B cell (primary cell): ENCODE measurements at regions not wholly inside any gene's neighbourhood (a gene's known extent, or its start where the extent isn't known, plus 50 kb on each side); places are given as distances from the start of the nearest gene placed in this dataset.

Experiments used
- ATAC-seq: fragments of 200-7000 bp; cut with Tn5 transposase; one replicate; pipeline ENCODE4 v1.10.0; 2021; ENCODE audit warnings: low read depth, mild to moderate bottlenecking, moderate number of reproducible peaks, moderate library complexity
- CTCF ChIA-PET: fragments of 350-600 bp; sonication (Branson Sonifier 250); formaldehyde crosslinking; loops from one replicate; lab custom pipeline; 2021; ENCODE audit warnings: antibody characterized with exemption, inconsistent platforms; lab: Charles Lee
- POLR2A ChIA-PET: fragments of 350-600 bp; sonication (Branson Sonifier 250); formaldehyde crosslinking; loops from one replicate; lab custom pipeline; 2021; ENCODE audit warnings: antibody characterized with exemption; lab: Charles Lee
- DNase-seq: peaks from one replicate; pipeline ENCODE4 v3.0.0; 2013
- H2AFZ ChIP-seq: 2 replicates; pipeline ENCODE4 v1.6.1; 2012; ENCODE audit warnings: mild to moderate bottlenecking, low read depth, low read length; ENCODE audit not compliant: insufficient read depth, poor library complexity, severe bottlenecking
- H3K27ac ChIP-seq, 2 donors: 1 replicate in 1 of 2; 2 replicates in 1 of 2; pipeline ENCODE4 v1.5.1; 2012 to 2013; ENCODE audit warnings: low read length in 2 of 2, mild to moderate bottlenecking in 2 of 2, moderate library complexity in 1 of 2
- H3K27me3 ChIP-seq, 4 experiments: fragments of 200-600 bp in 1 of 4; sonication (generic) in 1 of 4; replicated peaks in 1 of 4; 1 replicate in 2 of 4; 2 replicates in 2 of 4; pipeline versions ENCODE4 v1.6.1 to v1.7.0; 2013 to 2016; ENCODE audit warnings: low read length in 3 of 4, mild to moderate bottlenecking in 2 of 4, mixed read lengths in 1 of 4, moderate library complexity in 1 of 4; ENCODE audit not compliant: insufficient read depth in 4 of 4, control insufficient read depth in 3 of 4; ENCODE audit errors: control extremely low read depth in 1 of 4
- H3K36me3 ChIP-seq, 2 experiments: replicated peaks in 1 of 2; 1 replicate in 1 of 2; 2 replicates in 1 of 2; pipeline versions ENCODE4 v1.6.1 to v1.7.1; 2013; ENCODE audit warnings: low read length in 1 of 2; ENCODE audit not compliant: insufficient read depth in 2 of 2, control insufficient read depth in 1 of 2; ENCODE audit errors: control extremely low read depth in 1 of 2, extremely low read depth in 1 of 2
- H3K4me1 ChIP-seq, 2 donors: fragments of 200-600 bp in 1 of 2; sonication (generic) in 1 of 2; 1 replicate in 1 of 2; 2 replicates in 1 of 2; pipeline versions ENCODE4 v1.5.1 to v1.6.1; 2013 to 2017; ENCODE audit warnings: low read length in 2 of 2; ENCODE audit not compliant: control insufficient read depth in 2 of 2, insufficient read depth in 2 of 2
- H3K4me2 ChIP-seq: replicated peaks from 2 replicates; pipeline ENCODE3; 2012; ENCODE audit warnings: mild to moderate bottlenecking, low read depth, low read length; ENCODE audit not compliant: poor library complexity, severe bottlenecking
- H3K4me3 ChIP-seq, 5 experiments: fragments of 200-600 bp in 1 of 5; sonication (generic) in 1 of 5; 1 replicate in 3 of 5; 2 replicates in 2 of 5; pipeline versions ENCODE4 v1.5.1 to v1.7.0; 2011 to 2016; ENCODE audit warnings: low read length in 4 of 5, mild to moderate bottlenecking in 4 of 5, low read depth in 2 of 5, control low read depth in 1 of 5, moderate library complexity in 1 of 5; ENCODE audit not compliant: insufficient read depth in 1 of 5; ENCODE audit errors: control extremely low read depth in 1 of 5, extremely low read depth in 1 of 5
- H3K79me2 ChIP-seq: fragments of 200-600 bp; sonication (generic); one replicate; pipeline ENCODE4 v1.6.0; 2016; ENCODE audit warnings: low read length; ENCODE audit not compliant: control insufficient read depth, insufficient read depth
- H3K9ac ChIP-seq: fragments of 200-600 bp; sonication (generic); 2 replicates; pipeline ENCODE4 v1.6.1; 2017; ENCODE audit warnings: mild to moderate bottlenecking, low read length, moderate library complexity
- H3K9me3 ChIP-seq, 3 donors: one replicate each; pipeline versions ENCODE4 v1.6.1 to v1.7.1; 2013; ENCODE audit warnings: low read length in 2 of 3; ENCODE audit not compliant: control insufficient read depth in 2 of 3, insufficient read depth in 1 of 3; ENCODE audit errors: control extremely low read depth in 1 of 3
- H4K20me1 ChIP-seq: 2 replicates; pipeline ENCODE4 v1.6.0; 2012; ENCODE audit warnings: mild to moderate bottlenecking, low read length; ENCODE audit not compliant: insufficient read depth, control insufficient read depth, poor library complexity, severe bottlenecking
- H3K27ac Mint-ChIP-seq: one replicate; pipeline ENCODE4 v1.8.0; 2021; ENCODE audit warnings: mixed read lengths
- H3K27me3 Mint-ChIP-seq: one replicate; pipeline ENCODE4 v1.8.0; 2021; ENCODE audit warnings: mixed read lengths
- H3K4me1 Mint-ChIP-seq: one replicate; pipeline ENCODE4 v1.8.0; 2021; ENCODE audit warnings: mixed read lengths
- H3K4me3 Mint-ChIP-seq: one replicate; pipeline ENCODE4 v1.8.0; 2021; ENCODE audit warnings: mixed read lengths
- H3K9me3 Mint-ChIP-seq: one replicate; pipeline ENCODE4 v1.8.0; 2022; ENCODE audit warnings: mixed read lengths; ENCODE audit not compliant: insufficient read depth
- EZH2 ChIP-seq: IDR thresholded peaks from 2 replicates; pipeline ENCODE4 v1.6.1; 2012; ENCODE audit warnings: borderline replicate concordance, low read depth, mild to moderate bottlenecking, moderate library complexity, low read length; ENCODE audit not compliant: insufficient read depth, poor library complexity, severe bottlenecking
- WGBS: methylation state at CpG from one replicate; pipeline ENCODE4 v1.1.5; 2013; ENCODE audit warnings: missing lambda C conversion rate; ENCODE audit not compliant: insufficient coverage; 5-methylcytosine and 5-hydroxymethylcytosine counted together
- intact Hi-C: fragments of 100-400 bp; cut with micrococcal nuclease; formaldehyde crosslinking; loops from one replicate; pipeline ENCODE4 v1.10.0; 2022
- TF ChIP-seq, protein P1 (sequence below): fragments of 200-600 bp; IDR thresholded peaks from one replicate; pipeline ENCODE4 v1.8.0; 2022; ENCODE audit warnings: antibody characterized with exemption, mild to moderate bottlenecking

DNA sequence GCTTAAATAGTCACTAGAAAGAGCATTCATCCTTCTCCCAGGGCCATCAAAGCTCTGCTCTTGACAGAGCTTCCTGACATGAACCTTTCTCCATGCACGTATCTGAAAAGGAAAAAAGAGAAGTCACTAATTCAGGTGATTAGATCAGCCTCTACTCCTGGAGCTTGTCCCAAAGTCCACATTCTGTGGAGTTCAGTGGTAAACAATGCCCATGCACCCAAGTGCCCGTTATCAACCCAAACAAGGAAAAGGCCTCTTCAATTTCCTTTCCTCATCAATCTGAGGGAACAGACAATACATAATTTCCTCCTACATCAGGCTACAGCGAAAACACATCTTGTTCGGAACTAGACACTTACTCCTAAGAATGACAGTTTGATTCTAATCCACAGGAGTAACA, 129.2 kb upstream of the PCSK2 start:
- no peaks in the 10 kb centered on the region for H4K20me1 ChIP-seq
- no peak overlapping the region for H3K27ac Mint-ChIP-seq
- ATAC-seq: no peak
- no peaks in the 10 kb centered on the region for H3K4me1 Mint-ChIP-seq
- no peaks in the 10 kb centered on the region for H3K79me2 ChIP-seq
- no peak overlapping the region for H2AFZ ChIP-seq
- CTCF ChIA-PET: no interaction called here
- H3K4me3 Mint-ChIP-seq: no peak overlapping the region
- no peaks in the 10 kb centered on the region for H3K27me3 Mint-ChIP-seq
- no peak overlapping the region for H3K4me2 ChIP-seq
- intact Hi-C loops: no loop called here
- TF ChIP-seq, protein P1, sequence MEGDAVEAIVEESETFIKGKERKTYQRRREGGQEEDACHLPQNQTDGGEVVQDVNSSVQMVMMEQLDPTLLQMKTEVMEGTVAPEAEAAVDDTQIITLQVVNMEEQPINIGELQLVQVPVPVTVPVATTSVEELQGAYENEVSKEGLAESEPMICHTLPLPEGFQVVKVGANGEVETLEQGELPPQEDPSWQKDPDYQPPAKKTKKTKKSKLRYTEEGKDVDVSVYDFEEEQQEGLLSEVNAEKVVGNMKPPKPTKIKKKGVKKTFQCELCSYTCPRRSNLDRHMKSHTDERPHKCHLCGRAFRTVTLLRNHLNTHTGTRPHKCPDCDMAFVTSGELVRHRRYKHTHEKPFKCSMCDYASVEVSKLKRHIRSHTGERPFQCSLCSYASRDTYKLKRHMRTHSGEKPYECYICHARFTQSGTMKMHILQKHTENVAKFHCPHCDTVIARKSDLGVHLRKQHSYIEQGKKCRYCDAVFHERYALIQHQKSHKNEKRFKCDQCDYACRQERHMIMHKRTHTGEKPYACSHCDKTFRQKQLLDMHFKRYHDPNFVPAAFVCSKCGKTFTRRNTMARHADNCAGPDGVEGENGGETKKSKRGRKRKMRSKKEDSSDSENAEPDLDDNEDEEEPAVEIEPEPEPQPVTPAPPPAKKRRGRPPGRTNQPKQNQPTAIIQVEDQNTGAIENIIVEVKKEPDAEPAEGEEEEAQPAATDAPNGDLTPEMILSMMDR: no peak
- no peak for TF ChIP-seq EZH2
- DNase-seq: no peak
- WGBS: 29% methylated on average over 3 of the region's 4 CpGs
- no peaks in the 10 kb centered on the region for H3K9me3 ChIP-seq
- no peak overlapping the region for H3K4me3 ChIP-seq
- no peaks in the 10 kb centered on the region for H3K27me3 ChIP-seq
- no peaks in the 10 kb centered on the region for H3K4me1 ChIP-seq
- no peak overlapping the region for H3K27ac ChIP-seq
- no peaks in the 10 kb centered on the region for H3K36me3 ChIP-seq
- no peaks in the 10 kb centered on the region for H3K9me3 Mint-ChIP-seq
- POLR2A ChIA-PET: no interaction called here
- no peak overlapping the region for H3K9ac ChIP-seq

GRCh38 chr20:17100506-17100905, 126.3 kb upstream of the PCSK2 start:
- Histone ChIP-seq H3K79me2 (no peaks in the 10 kb centered on the region), H3K4me2 (no peak overlapping the region), H3K4me1 (no peaks in the 10 kb centered on the region), H3K4me3 (no peak overlapping the region), H3K9ac (no peak overlapping the region), H2AFZ (no peak overlapping the region), H3K9me3 (no peaks in the 10 kb centered on the region), H3K27me3 (no peaks in the 10 kb centered on the region), H3K27ac (no peak overlapping the region), H4K20me1 (no peaks in the 10 kb centered on the region), H3K36me3 (no peaks in the 10 kb centered on the region)
- intact Hi-C loops: no loop called here
- Mint-ChIP-seq H3K27me3 (no peaks in the 10 kb centered on the region), H3K4me1 (no peaks in the 10 kb centered on the region), H3K27ac (no peak overlapping the region), H3K9me3 (no peaks in the 10 kb centered on the region), H3K4me3 (no peak overlapping the region)
- ATAC-seq (no peak), DNase-seq (no peak)
- ChIA-PET CTCF (no interaction called here), POLR2A (no interaction called here)
- TF ChIP-seq, protein P1: no peak
- TF ChIP-seq EZH2: no peak
- no CpG with 5 or more reads among the region's 1 CpG for WGBS
